Stomach smooth muscle (tissue), 2 donors: ENCODE measurements at regions not wholly inside any gene's neighbourhood (a gene's known extent, or its start where the extent isn't known, plus 50 kb on each side); places are given as distances from the start of the nearest gene placed in this dataset.

Source experiments
- H3K27ac ChIP-seq: one replicate; pipeline ENCODE4 v1.7.0; 2013; ENCODE audit warnings: mild to moderate bottlenecking, low read length, inconsistent platforms
- H3K27me3 ChIP-seq, 2 donors: one replicate each; pipeline ENCODE4 v1.7.0; 2013; ENCODE audit warnings: low read length in 2 of 2; ENCODE audit not compliant: insufficient read depth in 2 of 2, control insufficient read depth in 1 of 2
- H3K36me3 ChIP-seq, 2 donors: one replicate each; pipeline ENCODE4 v1.7.0; 2013; ENCODE audit warnings: low read length in 2 of 2; ENCODE audit not compliant: control insufficient read depth in 2 of 2, insufficient read depth in 2 of 2
- H3K4me1 ChIP-seq: one replicate; pipeline ENCODE4 v1.7.0; 2013; ENCODE audit warnings: low read length; ENCODE audit not compliant: control insufficient read depth, insufficient read depth
- H3K4me3 ChIP-seq, 2 donors: one replicate each; pipeline ENCODE4 v1.7.0; 2013; ENCODE audit warnings: low read length in 2 of 2
- H3K9ac ChIP-seq, 2 donors: one replicate each; pipeline ENCODE4 v1.7.0; 2013; ENCODE audit warnings: low read length in 2 of 2, mild to moderate bottlenecking in 1 of 2
- H3K9me3 ChIP-seq, 2 donors: one replicate each; pipeline ENCODE4 v1.7.0; 2013; ENCODE audit warnings: low read length in 2 of 2; ENCODE audit not compliant: control insufficient read depth in 2 of 2
- donor health status: healthy.
- donor health status: Pancreatic carcinoma.

DNA sequence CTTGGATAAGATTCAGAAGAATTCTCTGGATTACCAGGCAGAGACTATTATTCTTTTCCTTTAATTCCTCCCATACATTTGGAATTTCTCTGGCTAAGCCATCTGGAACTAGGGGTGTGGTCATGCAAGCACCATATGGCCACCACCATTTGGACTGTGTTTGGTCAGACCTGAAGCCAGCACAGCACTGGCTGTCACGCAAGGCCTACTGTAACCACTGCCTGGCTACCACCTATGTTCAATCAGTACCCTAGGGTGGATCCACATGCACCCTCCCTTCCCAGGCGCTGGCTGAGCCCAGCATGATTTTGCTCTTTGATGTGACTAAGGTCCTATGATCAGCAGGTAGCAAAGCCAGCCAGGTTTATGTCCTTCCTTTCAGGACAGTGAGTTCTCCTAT, 287.8 kb upstream of the GOLIM4 start:
- Histone ChIP-seq H3K36me3 (no peaks in the 10 kb centered on the region), H3K4me3 (no peak overlapping the region), H3K27ac (no peak overlapping the region), H3K4me1 (no peaks in the 10 kb centered on the region), H3K9ac (no peak overlapping the region), H3K9me3 (no peaks in the 10 kb centered on the region), H3K27me3 (no peaks in the 10 kb centered on the region)

DNA sequence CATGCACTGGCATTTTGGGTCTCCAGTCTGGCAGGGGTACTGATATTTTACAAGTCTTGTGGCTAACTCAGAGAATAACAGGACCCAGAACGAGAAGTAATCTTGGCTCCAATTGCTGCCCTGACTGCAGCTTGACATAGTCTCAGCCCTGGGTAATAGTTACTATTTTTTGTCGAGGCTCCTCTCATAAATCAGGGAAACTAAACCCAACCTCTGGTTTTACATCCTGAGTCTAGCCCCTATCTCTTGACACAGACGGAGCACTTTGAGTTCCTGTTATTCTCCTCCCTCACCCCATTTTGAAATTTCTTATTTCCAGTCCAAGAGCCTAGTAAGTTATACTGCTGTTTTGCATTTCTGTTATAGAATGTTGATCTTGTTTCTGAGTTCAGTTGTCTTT, 276.1 kb upstream of the GOLIM4 start:
- no peaks in the 10 kb centered on the region for H3K27me3 ChIP-seq
- no peak overlapping the region for H3K4me3 ChIP-seq
- H3K9me3 ChIP-seq, result peaks cover 0 to 2% of the 10 kb centered on the region in 2 donors
- H3K27ac ChIP-seq, result no peak overlapping the region
- H3K9ac ChIP-seq, result no peak overlapping the region
- no peaks in the 10 kb centered on the region for H3K4me1 ChIP-seq
- H3K36me3 ChIP-seq, result no peaks in the 10 kb centered on the region

- Histone ChIP-seq H3K4me1 (no peaks in the 10 kb centered on the region), H3K27me3 (no peaks in the 10 kb centered on the region), H3K36me3 (no peaks in the 10 kb centered on the region), H3K27ac (no peak overlapping the region), H3K9ac (no peak overlapping the region), H3K9me3 (no peaks in the 10 kb centered on the region), H3K4me3 (no peak overlapping the region)
Observed at GRCh38 chr3:168364967-168365366, 269.2 kb upstream of the GOLIM4 start.

- H3K9ac ChIP-seq, result no peak overlapping the region
- no peak overlapping the region for H3K27ac ChIP-seq
- no peaks in the 10 kb centered on the region for H3K27me3 ChIP-seq
- H3K36me3 ChIP-seq, result no peaks in the 10 kb centered on the region
- no peaks in the 10 kb centered on the region for H3K9me3 ChIP-seq
- no peaks in the 10 kb centered on the region for H3K4me1 ChIP-seq
- H3K4me3 ChIP-seq, result no peak overlapping the region
Observed at GRCh38 chr3:168362661-168363247, 267.0 kb upstream of the GOLIM4 start.

GRCh38 chr3:168362156-168362555, 266.4 kb upstream of the GOLIM4 start:
- H3K27ac ChIP-seq, result no peak overlapping the region
- H3K4me3 ChIP-seq, result no peak overlapping the region
- H3K27me3 ChIP-seq, result no peaks in the 10 kb centered on the region
- H3K9me3 ChIP-seq, result no peaks in the 10 kb centered on the region
- no peaks in the 10 kb centered on the region for H3K4me1 ChIP-seq
- no peaks in the 10 kb centered on the region for H3K36me3 ChIP-seq
- no peak overlapping the region for H3K9ac ChIP-seq

DNA sequence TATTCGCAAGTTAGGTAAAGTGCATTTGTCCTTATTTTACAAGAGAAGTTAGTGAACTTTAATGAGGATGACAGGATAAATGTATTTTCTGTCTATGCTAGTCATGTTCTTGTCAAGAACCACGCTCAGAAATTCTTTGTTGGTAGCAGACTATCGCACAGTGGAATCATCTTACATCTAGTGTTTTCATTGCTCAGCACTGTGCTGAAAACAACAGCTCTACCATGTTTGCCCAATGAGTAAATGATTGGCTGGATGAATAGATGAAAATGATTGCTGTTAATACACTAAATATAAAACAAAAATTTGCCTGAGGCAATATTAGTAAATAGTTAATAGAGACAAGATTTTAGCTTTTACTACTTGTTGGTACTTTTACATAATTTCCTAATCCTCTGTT, 265.3 kb upstream of the GOLIM4 start:
- Histone ChIP-seq H3K9me3 (no peaks in the 10 kb centered on the region), H3K27me3 (no peaks in the 10 kb centered on the region), H3K27ac (no peak overlapping the region), H3K4me1 (no peaks in the 10 kb centered on the region), H3K4me3 (no peak overlapping the region), H3K36me3 (no peaks in the 10 kb centered on the region), H3K9ac (no peak overlapping the region)

DNA sequence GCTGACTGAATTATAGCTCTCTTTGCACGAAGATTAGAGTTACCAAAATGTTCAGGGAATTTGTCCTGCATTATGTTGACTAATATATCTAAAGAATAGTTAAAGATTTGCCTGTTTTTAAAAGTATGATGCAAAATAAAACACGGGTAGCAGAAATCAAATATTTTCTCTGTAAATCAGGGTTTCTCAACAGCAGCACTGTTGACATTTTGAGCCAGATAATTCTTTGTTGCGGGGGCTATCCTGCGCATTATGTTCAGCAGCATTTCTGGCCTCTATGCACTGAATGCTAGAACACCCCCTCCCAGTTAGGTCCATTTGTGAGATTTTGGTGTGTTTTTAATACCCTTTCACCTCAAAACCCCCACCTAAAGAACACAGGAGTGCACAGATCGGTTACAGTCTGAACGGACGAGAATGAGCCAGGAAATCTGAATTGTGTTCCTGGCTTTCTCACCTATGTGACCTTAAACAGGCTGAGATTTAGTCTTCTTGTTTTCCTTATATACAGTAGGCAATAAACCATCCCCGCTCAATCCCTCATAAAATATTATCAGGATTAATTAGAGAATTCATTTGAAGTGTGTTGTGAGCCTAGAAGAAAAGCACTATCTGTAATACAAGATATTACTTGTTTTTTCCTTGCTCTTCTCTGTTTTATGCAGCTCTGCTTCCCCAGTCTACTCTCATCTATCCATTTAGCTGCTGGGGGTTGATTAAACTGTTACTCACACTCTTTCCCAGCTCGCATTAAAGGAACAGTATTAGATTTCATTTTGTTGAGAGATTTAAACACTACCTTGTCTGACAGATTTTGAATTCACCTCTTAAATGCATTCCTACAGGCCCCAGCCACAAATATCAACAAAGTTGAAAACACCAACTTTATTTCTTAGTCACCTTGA, 247.5 kb upstream of the GOLIM4 start:
- no peak overlapping the region for H3K4me3 ChIP-seq
- H3K4me1 ChIP-seq, result no peaks in the 10 kb centered on the region
- H3K9ac ChIP-seq, result no peak overlapping the region
- no peak overlapping the region for H3K27ac ChIP-seq
- H3K27me3 ChIP-seq, result no peaks in the 10 kb centered on the region
- no peaks in the 10 kb centered on the region for H3K9me3 ChIP-seq
- H3K36me3 ChIP-seq, result no peaks in the 10 kb centered on the region

- no peaks in the 10 kb centered on the region for H3K27me3 ChIP-seq
- no peaks in the 10 kb centered on the region for H3K9me3 ChIP-seq
- no peaks in the 10 kb centered on the region for H3K4me1 ChIP-seq
- H3K9ac ChIP-seq, result no peak overlapping the region
- no peak overlapping the region for H3K4me3 ChIP-seq
- no peak overlapping the region for H3K27ac ChIP-seq
- H3K36me3 ChIP-seq, result no peaks in the 10 kb centered on the region
Observed at GRCh38 chr3:168341956-168342936, 246.5 kb upstream of the GOLIM4 start.

DNA sequence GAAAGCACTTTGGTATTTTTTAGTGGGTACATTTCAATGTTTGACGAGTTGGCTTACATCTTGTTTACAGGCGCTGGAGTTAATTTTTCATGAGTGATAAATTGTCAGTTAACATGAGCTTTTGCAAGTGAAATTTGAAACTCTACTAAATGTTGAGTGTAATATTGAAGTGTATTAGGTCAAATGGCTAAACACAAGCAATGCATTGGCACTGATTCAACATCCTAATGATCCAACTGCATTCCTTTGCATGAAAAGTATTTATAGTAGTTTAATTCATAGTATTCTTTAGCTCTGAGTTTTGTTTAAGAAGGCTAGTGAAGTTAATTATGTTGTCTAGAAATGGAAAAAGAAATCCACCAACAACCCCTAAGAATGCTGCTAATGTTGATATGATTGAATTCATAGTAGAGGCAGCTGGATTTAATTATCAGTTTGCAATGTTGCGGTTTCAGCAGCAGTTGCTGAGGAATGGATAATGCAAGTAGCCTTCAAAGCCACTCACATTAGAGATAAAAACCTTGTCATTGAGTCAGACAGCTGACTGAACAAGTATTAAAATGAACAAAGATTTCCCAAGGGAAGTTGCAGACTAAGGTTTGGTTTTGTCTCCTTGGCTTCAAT, 245.6 kb upstream of the GOLIM4 start:
- H3K9me3 ChIP-seq, result no peaks in the 10 kb centered on the region
- no peaks in the 10 kb centered on the region for H3K4me1 ChIP-seq
- no peak overlapping the region for H3K4me3 ChIP-seq
- H3K27me3 ChIP-seq, result no peaks in the 10 kb centered on the region
- no peak overlapping the region for H3K9ac ChIP-seq
- no peaks in the 10 kb centered on the region for H3K36me3 ChIP-seq
- H3K27ac ChIP-seq, result no peak overlapping the region

DNA sequence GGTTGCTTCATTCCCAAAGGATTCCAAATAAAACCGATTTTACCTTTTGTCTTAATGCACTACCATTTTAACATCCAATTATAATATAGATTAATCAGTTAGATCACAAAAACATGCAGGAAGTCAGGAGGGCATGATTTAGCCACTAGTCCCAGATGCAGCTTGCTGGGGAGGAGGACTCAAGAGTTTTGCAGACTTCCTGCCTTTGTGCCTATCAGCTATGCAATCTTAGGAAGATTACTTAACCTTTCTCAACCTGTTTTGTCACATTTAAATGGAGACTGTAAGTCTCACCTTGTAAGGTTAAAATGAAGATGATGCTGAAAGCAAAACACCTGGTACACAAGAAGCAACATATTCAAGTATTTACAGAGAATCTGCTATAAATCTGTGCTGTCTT, 242.4 kb upstream of the GOLIM4 start:
- H3K9me3 ChIP-seq, result no peaks in the 10 kb centered on the region
- H3K4me3 ChIP-seq, result no peak overlapping the region
- H3K4me1 ChIP-seq, result no peaks in the 10 kb centered on the region
- H3K27me3 ChIP-seq, result no peaks in the 10 kb centered on the region
- H3K36me3 ChIP-seq, result no peaks in the 10 kb centered on the region
- H3K9ac ChIP-seq, result no peak overlapping the region
- no peak overlapping the region for H3K27ac ChIP-seq
